Epithelial cell of esophagus (primary cell): ENCODE measurements at regions not wholly inside any gene's neighbourhood (a gene's known extent, or its start where the extent isn't known, plus 50 kb on each side); places are given as distances from the start of the nearest gene placed in this dataset.
"Not testable (repeated sequence)": the region's sequence is repeated elsewhere in the genome, so short reads cannot be mapped to it uniquely, and the experiment has no call there.

Experiments
- DNase-seq: peaks from one replicate; pipeline ENCODE4 v3.0.0; 2010; ENCODE audit warnings: low read depth
- H3K4me3 ChIP-seq: 2 replicates; pipeline ENCODE4 v1.5.1; 2011; ENCODE audit warnings: mild to moderate bottlenecking, low read length, control low read depth
- CTCF ChIP-seq: IDR thresholded peaks from 2 replicates; pipeline ENCODE4 v1.5.1; 2011; ENCODE audit warnings: low read depth, mild to moderate bottlenecking, low read length, control low read depth, inconsistent platforms; ENCODE audit not compliant: insufficient read depth; ENCODE audit errors: missing control alignments

- no peak for DNase-seq
- TF ChIP-seq CTCF: no peak
- H3K4me3 ChIP-seq: no peak overlapping the region
These were observed 121.8 kb upstream of the ADAMTS3 start for GRCh38 chr4:72690771-72691170.

GRCh38 chr4:72689923-72690322 is 120.9 kb upstream of the ADAMTS3 start:
- no peak for DNase-seq
- TF ChIP-seq CTCF: no peak
- H3K4me3 ChIP-seq: no peak overlapping the region

DNA sequence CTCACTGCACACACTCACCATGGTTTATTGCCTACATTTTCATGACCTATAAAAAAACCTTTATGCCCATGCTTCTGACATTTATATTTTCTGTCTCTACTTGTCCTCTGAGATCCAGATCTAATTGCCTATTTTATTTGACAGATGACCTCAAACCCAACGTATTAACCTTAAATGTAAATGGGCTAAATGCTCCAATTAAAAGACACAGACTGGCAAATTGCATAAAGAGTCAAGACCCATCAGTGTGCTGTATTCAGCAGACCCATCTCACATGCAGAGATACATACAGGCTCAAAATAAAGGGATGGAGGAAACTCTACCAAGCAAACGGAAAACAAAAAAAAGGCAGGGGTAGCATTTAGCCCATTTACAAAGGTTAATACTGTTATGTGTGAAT is 117.4 kb upstream of the ADAMTS3 start:
- not testable (repeated sequence) for DNase-seq, H3K4me3 ChIP-seq

DNA sequence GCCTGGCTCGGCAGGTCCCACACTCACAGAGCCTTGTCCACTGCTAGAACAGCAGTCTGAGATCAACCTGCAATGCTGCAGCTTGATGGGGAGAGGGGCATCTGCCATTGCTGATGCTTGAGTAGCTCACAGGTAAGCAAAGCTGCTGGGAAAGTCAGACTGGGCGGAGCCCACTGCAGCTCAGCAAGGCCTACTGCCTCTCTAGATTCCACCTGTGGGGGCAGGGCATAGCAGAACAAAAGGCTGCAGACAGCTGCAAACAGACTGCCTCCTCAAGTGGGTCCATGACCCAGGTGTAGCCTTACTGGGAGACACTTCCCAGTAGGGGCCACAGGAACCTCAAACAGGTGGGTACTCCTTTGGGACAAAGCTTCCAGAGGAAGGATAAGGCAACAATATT is 110.6 kb upstream of the ADAMTS3 start:
- DNase-seq: no peak
- no peak for TF ChIP-seq CTCF
- H3K4me3 ChIP-seq: no peak overlapping the region

GRCh38 chr4:72677886-72678285 is 108.9 kb upstream of the ADAMTS3 start:
- H3K4me3 ChIP-seq: no peak overlapping the region
- DNase-seq: no peak
- TF ChIP-seq CTCF: no peak

- no peak overlapping the region for H3K4me3 ChIP-seq
- TF ChIP-seq CTCF: no peak
- no peak for DNase-seq
These were observed 108.2 kb upstream of the ADAMTS3 start for GRCh38 chr4:72677265-72677664.

GRCh38 chr4:72671980-72672379 is 103.0 kb upstream of the ADAMTS3 start:
- DNase-seq: no peak
- H3K4me3 ChIP-seq: no peak overlapping the region
- no peak for TF ChIP-seq CTCF

- no peak for DNase-seq
- TF ChIP-seq CTCF: no peak
- H3K4me3 ChIP-seq: no peak overlapping the region
These were observed 101.5 kb upstream of the ADAMTS3 start for GRCh38 chr4:72670521-72670920.
